ENCODE measurements at regions not wholly inside any gene's neighbourhood (a gene's known extent, or its start where the extent isn't known, plus 50 kb on each side); places are given as distances from the start of the nearest gene placed in this dataset.

DNA sequence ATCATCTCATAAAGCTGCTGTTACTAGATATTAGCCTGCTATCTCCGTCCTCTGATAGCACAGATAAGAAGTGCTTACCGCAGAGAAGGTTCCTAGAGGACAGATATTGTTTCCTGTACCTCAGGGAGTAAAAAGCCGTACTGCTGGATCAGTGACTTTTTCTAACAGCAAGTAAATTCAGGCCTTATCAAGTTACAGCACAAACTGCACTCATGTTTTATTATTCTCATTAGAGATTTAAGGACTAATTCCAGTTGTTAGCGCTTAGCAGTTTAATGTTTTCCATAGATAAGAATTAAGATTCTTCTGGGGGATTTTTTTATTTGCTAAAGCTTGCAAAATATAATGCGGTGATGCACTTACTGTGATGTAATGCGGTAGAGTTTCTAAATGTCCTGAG lies 119.0 kb upstream of the OBI1 start:
- no peak for TF ChIP-seq POLR2A (IDR thresholded peaks at IDR 0.05)
- TF ChIP-seq, protein P1, sequence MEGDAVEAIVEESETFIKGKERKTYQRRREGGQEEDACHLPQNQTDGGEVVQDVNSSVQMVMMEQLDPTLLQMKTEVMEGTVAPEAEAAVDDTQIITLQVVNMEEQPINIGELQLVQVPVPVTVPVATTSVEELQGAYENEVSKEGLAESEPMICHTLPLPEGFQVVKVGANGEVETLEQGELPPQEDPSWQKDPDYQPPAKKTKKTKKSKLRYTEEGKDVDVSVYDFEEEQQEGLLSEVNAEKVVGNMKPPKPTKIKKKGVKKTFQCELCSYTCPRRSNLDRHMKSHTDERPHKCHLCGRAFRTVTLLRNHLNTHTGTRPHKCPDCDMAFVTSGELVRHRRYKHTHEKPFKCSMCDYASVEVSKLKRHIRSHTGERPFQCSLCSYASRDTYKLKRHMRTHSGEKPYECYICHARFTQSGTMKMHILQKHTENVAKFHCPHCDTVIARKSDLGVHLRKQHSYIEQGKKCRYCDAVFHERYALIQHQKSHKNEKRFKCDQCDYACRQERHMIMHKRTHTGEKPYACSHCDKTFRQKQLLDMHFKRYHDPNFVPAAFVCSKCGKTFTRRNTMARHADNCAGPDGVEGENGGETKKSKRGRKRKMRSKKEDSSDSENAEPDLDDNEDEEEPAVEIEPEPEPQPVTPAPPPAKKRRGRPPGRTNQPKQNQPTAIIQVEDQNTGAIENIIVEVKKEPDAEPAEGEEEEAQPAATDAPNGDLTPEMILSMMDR (IDR thresholded peaks at IDR 0.05), result no peak
